ENCODE measurements at regions not wholly inside any gene's neighbourhood (a gene's known extent, or its start where the extent isn't known, plus 50 kb on each side); places are given as distances from the start of the nearest gene placed in this dataset.

GRCh38 chr4:141409556-141409955 is 188.9 kb downstream of the ZNF330 start:
- no peak for DNase-seq

GRCh38 chr4:141410839-141411238 is 190.1 kb downstream of the ZNF330 start:
- no peak for DNase-seq

GRCh38 chr4:141411936-141412335 is 191.2 kb downstream of the ZNF330 start:
- DNase-seq = no peak

- DNase-seq = no peak
Observed at GRCh38 chr4:141413366-141413765, 192.7 kb downstream of the ZNF330 start.

- DNase-seq = no peak
Observed at GRCh38 chr4:141415651-141416050, 195.0 kb downstream of the ZNF330 start.

GRCh38 chr4:141416219-141416618 is 195.5 kb downstream of the ZNF330 start:
- DNase-seq = no peak

- no peak for DNase-seq
Observed at GRCh38 chr4:141416677-141417363, 196.1 kb downstream of the ZNF330 start.

GRCh38 chr4:141417387-141417786 is 196.7 kb downstream of the ZNF330 start:
- no peak for DNase-seq

- DNase-seq = no peak
Observed at GRCh38 chr4:141425124-141425523, 204.4 kb downstream of the ZNF330 start.

GRCh38 chr4:141427726-141428296 is 207.1 kb downstream of the ZNF330 start:
- DNase-seq = no peak

GRCh38 chr4:141429933-141430332 is 206.4 kb upstream of the IL15 start:
- DNase-seq = no peak

- DNase-seq = no peak
Observed at GRCh38 chr4:141430686-141431085, 205.7 kb upstream of the IL15 start.

GRCh38 chr4:141432000-141432712 is 204.2 kb upstream of the IL15 start:
- DNase-seq = no peak

- no peak for DNase-seq
Observed at GRCh38 chr4:141435446-141436225, 200.7 kb upstream of the IL15 start.

GRCh38 chr4:141439223-141439622 is 197.2 kb upstream of the IL15 start:
- no peak for DNase-seq

GRCh38 chr4:141447761-141448160 is 188.6 kb upstream of the IL15 start:
- no peak for DNase-seq

- no peak for DNase-seq
Observed at GRCh38 chr4:141448490-141448889, 187.9 kb upstream of the IL15 start.

- DNase-seq = no peak
Observed at GRCh38 chr4:141449927-141450326, 186.5 kb upstream of the IL15 start.

- DNase-seq = no peak
Observed at GRCh38 chr4:141455651-141456050, 180.7 kb upstream of the IL15 start.

GRCh38 chr4:141457653-141458052 is 178.7 kb upstream of the IL15 start:
- no peak for DNase-seq

- DNase-seq = no peak
Observed at GRCh38 chr4:141458501-141458900, 177.9 kb upstream of the IL15 start.

- DNase-seq = no peak
Observed at GRCh38 chr4:141459020-141459419, 177.4 kb upstream of the IL15 start.

- no peak for DNase-seq
Observed at GRCh38 chr4:141462361-141462760, 174.0 kb upstream of the IL15 start.

GRCh38 chr4:141463678-141464077 is 172.7 kb upstream of the IL15 start:
- DNase-seq = no peak
